B cell (primary cell): ENCODE measurements at regions not wholly inside any gene's neighbourhood (a gene's known extent, or its start where the extent isn't known, plus 50 kb on each side); places are given as distances from the start of the nearest gene placed in this dataset.

Source experiments
- ATAC-seq: fragments of 200-7000 bp; cut with Tn5 transposase; one replicate; pipeline ENCODE4 v1.10.0; 2021; ENCODE audit warnings: low read depth, mild to moderate bottlenecking, moderate number of reproducible peaks, moderate library complexity
- CTCF ChIA-PET: fragments of 350-600 bp; sonication (Branson Sonifier 250); formaldehyde crosslinking; loops from one replicate; lab custom pipeline; 2021; ENCODE audit warnings: antibody characterized with exemption, inconsistent platforms; lab: Charles Lee
- POLR2A ChIA-PET: fragments of 350-600 bp; sonication (Branson Sonifier 250); formaldehyde crosslinking; loops from one replicate; lab custom pipeline; 2021; ENCODE audit warnings: antibody characterized with exemption; lab: Charles Lee
- DNase-seq: peaks from one replicate; pipeline ENCODE4 v3.0.0; 2013
- H2AFZ ChIP-seq: 2 replicates; pipeline ENCODE4 v1.6.1; 2012; ENCODE audit warnings: mild to moderate bottlenecking, low read depth, low read length; ENCODE audit not compliant: insufficient read depth, poor library complexity, severe bottlenecking
- H3K27ac ChIP-seq, 2 donors: 1 replicate in 1 of 2; 2 replicates in 1 of 2; pipeline ENCODE4 v1.5.1; 2012 to 2013; ENCODE audit warnings: low read length in 2 of 2, mild to moderate bottlenecking in 2 of 2, moderate library complexity in 1 of 2
- H3K27me3 ChIP-seq, 4 experiments: fragments of 200-600 bp in 1 of 4; sonication (generic) in 1 of 4; replicated peaks in 1 of 4; 1 replicate in 2 of 4; 2 replicates in 2 of 4; pipeline versions ENCODE4 v1.6.1 to v1.7.0; 2013 to 2016; ENCODE audit warnings: low read length in 3 of 4, mild to moderate bottlenecking in 2 of 4, mixed read lengths in 1 of 4, moderate library complexity in 1 of 4; ENCODE audit not compliant: insufficient read depth in 4 of 4, control insufficient read depth in 3 of 4; ENCODE audit errors: control extremely low read depth in 1 of 4
- H3K36me3 ChIP-seq, 2 experiments: replicated peaks in 1 of 2; 1 replicate in 1 of 2; 2 replicates in 1 of 2; pipeline versions ENCODE4 v1.6.1 to v1.7.1; 2013; ENCODE audit warnings: low read length in 1 of 2; ENCODE audit not compliant: insufficient read depth in 2 of 2, control insufficient read depth in 1 of 2; ENCODE audit errors: control extremely low read depth in 1 of 2, extremely low read depth in 1 of 2
- H3K4me1 ChIP-seq, 2 donors: fragments of 200-600 bp in 1 of 2; sonication (generic) in 1 of 2; 1 replicate in 1 of 2; 2 replicates in 1 of 2; pipeline versions ENCODE4 v1.5.1 to v1.6.1; 2013 to 2017; ENCODE audit warnings: low read length in 2 of 2; ENCODE audit not compliant: control insufficient read depth in 2 of 2, insufficient read depth in 2 of 2
- H3K4me2 ChIP-seq: replicated peaks from 2 replicates; pipeline ENCODE3; 2012; ENCODE audit warnings: mild to moderate bottlenecking, low read depth, low read length; ENCODE audit not compliant: poor library complexity, severe bottlenecking
- H3K4me3 ChIP-seq, 5 experiments: fragments of 200-600 bp in 1 of 5; sonication (generic) in 1 of 5; 1 replicate in 3 of 5; 2 replicates in 2 of 5; pipeline versions ENCODE4 v1.5.1 to v1.7.0; 2011 to 2016; ENCODE audit warnings: low read length in 4 of 5, mild to moderate bottlenecking in 4 of 5, low read depth in 2 of 5, control low read depth in 1 of 5, moderate library complexity in 1 of 5; ENCODE audit not compliant: insufficient read depth in 1 of 5; ENCODE audit errors: control extremely low read depth in 1 of 5, extremely low read depth in 1 of 5
- H3K79me2 ChIP-seq: fragments of 200-600 bp; sonication (generic); one replicate; pipeline ENCODE4 v1.6.0; 2016; ENCODE audit warnings: low read length; ENCODE audit not compliant: control insufficient read depth, insufficient read depth
- H3K9ac ChIP-seq: fragments of 200-600 bp; sonication (generic); 2 replicates; pipeline ENCODE4 v1.6.1; 2017; ENCODE audit warnings: mild to moderate bottlenecking, low read length, moderate library complexity
- H3K9me3 ChIP-seq, 3 donors: one replicate each; pipeline versions ENCODE4 v1.6.1 to v1.7.1; 2013; ENCODE audit warnings: low read length in 2 of 3; ENCODE audit not compliant: control insufficient read depth in 2 of 3, insufficient read depth in 1 of 3; ENCODE audit errors: control extremely low read depth in 1 of 3
- H4K20me1 ChIP-seq: 2 replicates; pipeline ENCODE4 v1.6.0; 2012; ENCODE audit warnings: mild to moderate bottlenecking, low read length; ENCODE audit not compliant: insufficient read depth, control insufficient read depth, poor library complexity, severe bottlenecking
- H3K27ac Mint-ChIP-seq: one replicate; pipeline ENCODE4 v1.8.0; 2021; ENCODE audit warnings: mixed read lengths
- H3K27me3 Mint-ChIP-seq: one replicate; pipeline ENCODE4 v1.8.0; 2021; ENCODE audit warnings: mixed read lengths
- H3K4me1 Mint-ChIP-seq: one replicate; pipeline ENCODE4 v1.8.0; 2021; ENCODE audit warnings: mixed read lengths
- H3K4me3 Mint-ChIP-seq: one replicate; pipeline ENCODE4 v1.8.0; 2021; ENCODE audit warnings: mixed read lengths
- H3K9me3 Mint-ChIP-seq: one replicate; pipeline ENCODE4 v1.8.0; 2022; ENCODE audit warnings: mixed read lengths; ENCODE audit not compliant: insufficient read depth
- CTCF ChIP-seq: fragments of 200-600 bp; IDR thresholded peaks from one replicate; pipeline ENCODE4 v1.8.0; 2022; ENCODE audit warnings: antibody characterized with exemption, mild to moderate bottlenecking
- EZH2 ChIP-seq: IDR thresholded peaks from 2 replicates; pipeline ENCODE4 v1.6.1; 2012; ENCODE audit warnings: borderline replicate concordance, low read depth, mild to moderate bottlenecking, moderate library complexity, low read length; ENCODE audit not compliant: insufficient read depth, poor library complexity, severe bottlenecking
- WGBS: methylation state at CpG from one replicate; pipeline ENCODE4 v1.1.5; 2013; ENCODE audit warnings: missing lambda C conversion rate; ENCODE audit not compliant: insufficient coverage; 5-methylcytosine and 5-hydroxymethylcytosine counted together
- intact Hi-C: fragments of 100-400 bp; cut with micrococcal nuclease; formaldehyde crosslinking; loops from one replicate; pipeline ENCODE4 v1.10.0; 2022

GRCh38 chr20:50398471-50398820 lies 111.7 kb upstream of the PTPN1 start:
- CTCF ChIA-PET = interaction anchor here (0.7 kb wide), 1 partner anchor 172 kb away, joined by 3 read pairs; no protein-coding TSS in a partner anchor
- Histone ChIP-seq H2AFZ (no peak overlapping the region), H3K4me1 (peaks cover 7 to 9% of the 10 kb centered on the region in 2 donors), H3K9ac (no peak overlapping the region), H3K36me3 (no peaks in the 10 kb centered on the region), H3K27me3 (no peaks in the 10 kb centered on the region), H3K4me3 (no peak overlapping the region), H3K79me2 (no peaks in the 10 kb centered on the region), H3K9me3 (no peaks in the 10 kb centered on the region), H4K20me1 (no peaks in the 10 kb centered on the region), H3K27ac (no peak overlapping the region), H3K4me2 (no peak overlapping the region)
- Mint-ChIP-seq H3K4me3 (no peak overlapping the region), H3K27me3 (peaks cover 9% of the 10 kb centered on the region), H3K4me1 (peaks cover 5% of the 10 kb centered on the region), H3K27ac (no peak overlapping the region), H3K9me3 (no peaks in the 10 kb centered on the region)
- intact Hi-C loops = no loop called here
- no peak for ATAC-seq
- POLR2A ChIA-PET = no interaction called here
- TF ChIP-seq EZH2 (no peak), CTCF (no peak)
- 91% methylated on average over 13 of the region's 13 CpGs for WGBS
- DNase-seq = no peak

- intact Hi-C loops = no loop called here
- no peak overlapping the region for H3K9ac ChIP-seq
- DNase-seq (no peak), ATAC-seq (no peak)
- ChIA-PET CTCF (no interaction called here), POLR2A (no interaction called here)
- no peak overlapping the region for H2AFZ ChIP-seq
- TF ChIP-seq CTCF = no peak
- no peak for TF ChIP-seq EZH2
- no peak overlapping the region for H3K4me3 ChIP-seq
- no peaks in the 10 kb centered on the region for H3K36me3 ChIP-seq
- H4K20me1 ChIP-seq = no peaks in the 10 kb centered on the region
- Mint-ChIP-seq H3K4me1 (peaks cover 5% of the 10 kb centered on the region), H3K9me3 (no peaks in the 10 kb centered on the region), H3K27me3 (peaks cover 9% of the 10 kb centered on the region), H3K27ac (no peak overlapping the region), H3K4me3 (no peak overlapping the region)
- H3K79me2 ChIP-seq = no peaks in the 10 kb centered on the region
- H3K27ac ChIP-seq = no peak overlapping the region
- H3K27me3 ChIP-seq = no peaks in the 10 kb centered on the region
- H3K9me3 ChIP-seq = no peaks in the 10 kb centered on the region
- H3K4me1 ChIP-seq = peaks cover 7 to 9% of the 10 kb centered on the region in 2 donors
- H3K4me2 ChIP-seq = no peak overlapping the region
- WGBS = 92% methylated on average over 17 of the region's 20 CpGs
Observed at GRCh38 chr20:50398821-50399554, 111.2 kb upstream of the PTPN1 start.
